ENCODE measurements at regions not wholly inside any gene's neighbourhood (a gene's known extent, or its start where the extent isn't known, plus 50 kb on each side); places are given as distances from the start of the nearest gene placed in this dataset.
"Not testable (repeated sequence)": the region's sequence is repeated elsewhere in the genome, so short reads cannot be mapped to it uniquely, and the experiment has no call there.

DNA sequence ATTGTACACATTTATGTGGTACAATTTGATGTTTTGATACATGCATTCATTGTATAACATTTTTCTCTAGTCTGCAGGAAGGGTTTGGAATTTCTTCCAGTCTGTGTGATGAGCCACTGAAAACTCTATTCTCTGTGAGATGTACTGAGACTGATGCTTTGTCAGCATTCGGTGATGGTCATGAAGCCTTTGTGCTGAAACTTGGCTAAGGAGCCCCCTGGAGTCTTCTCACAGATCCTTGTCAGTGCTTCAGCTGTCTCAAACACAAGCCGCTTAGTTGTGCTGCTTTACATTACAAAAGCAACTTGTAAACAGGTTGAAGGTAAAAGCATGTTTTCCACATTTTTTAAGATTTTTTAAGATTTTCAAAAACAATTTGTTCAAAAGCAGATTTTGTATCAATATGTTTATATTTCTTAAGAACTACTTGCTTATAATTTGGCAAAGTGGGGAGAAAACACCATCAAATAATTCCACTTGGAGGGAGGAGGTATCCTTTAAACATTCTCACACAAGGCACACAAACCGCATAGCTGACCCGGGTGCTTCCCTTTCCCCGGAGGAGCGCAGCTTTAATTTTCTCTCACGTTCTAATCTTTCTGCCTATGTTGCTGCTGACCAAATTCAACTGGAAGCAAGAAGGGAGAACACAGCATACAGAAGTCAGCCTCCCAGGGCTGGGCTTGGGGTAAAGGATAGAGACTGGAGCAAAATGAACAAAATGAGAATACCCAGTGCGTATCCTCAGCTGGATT, 249.8 kb upstream of the VSTM2A start:
- DNase-seq = no peak

DNA sequence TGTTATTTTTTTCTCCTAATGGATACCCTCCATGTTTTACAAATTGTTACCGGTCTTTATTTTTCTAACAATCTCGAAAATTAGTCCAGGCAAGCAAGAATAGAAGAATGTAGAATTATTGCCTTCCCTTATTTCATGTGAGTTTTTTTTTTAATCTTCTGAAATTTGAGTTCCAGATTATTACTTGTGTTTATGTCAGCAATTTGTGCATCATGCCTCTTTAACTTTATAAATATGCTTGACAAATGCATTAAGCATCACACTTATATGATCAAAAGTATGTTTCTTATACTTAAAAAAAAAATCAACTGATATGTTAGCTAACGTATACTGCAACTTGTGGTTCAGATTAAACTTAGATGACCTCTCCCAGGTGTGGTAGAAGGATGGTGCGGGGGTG, 242.7 kb upstream of the VSTM2A start:
- DNase-seq = no peak

DNA sequence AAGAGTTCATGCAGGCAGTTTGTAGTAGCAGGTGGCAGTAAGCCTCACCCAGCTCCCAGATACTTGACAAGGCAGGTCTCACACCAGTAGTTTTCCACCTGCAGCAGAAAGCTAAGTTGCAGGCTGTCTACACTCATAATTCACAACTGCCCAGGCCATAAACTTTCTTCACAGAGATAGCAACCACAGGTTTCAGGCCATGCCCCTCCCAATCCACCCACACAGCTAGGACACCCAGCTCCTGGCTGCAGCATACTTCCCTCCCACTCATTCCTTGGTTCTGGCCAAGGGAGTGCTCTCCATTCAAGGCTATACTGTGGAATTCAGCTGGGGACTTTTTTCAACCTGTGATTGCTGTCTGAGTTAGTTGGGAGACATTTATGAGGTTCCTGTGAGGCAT, 226.2 kb upstream of the VSTM2A start:
- DNase-seq = not testable (repeated sequence)

DNA sequence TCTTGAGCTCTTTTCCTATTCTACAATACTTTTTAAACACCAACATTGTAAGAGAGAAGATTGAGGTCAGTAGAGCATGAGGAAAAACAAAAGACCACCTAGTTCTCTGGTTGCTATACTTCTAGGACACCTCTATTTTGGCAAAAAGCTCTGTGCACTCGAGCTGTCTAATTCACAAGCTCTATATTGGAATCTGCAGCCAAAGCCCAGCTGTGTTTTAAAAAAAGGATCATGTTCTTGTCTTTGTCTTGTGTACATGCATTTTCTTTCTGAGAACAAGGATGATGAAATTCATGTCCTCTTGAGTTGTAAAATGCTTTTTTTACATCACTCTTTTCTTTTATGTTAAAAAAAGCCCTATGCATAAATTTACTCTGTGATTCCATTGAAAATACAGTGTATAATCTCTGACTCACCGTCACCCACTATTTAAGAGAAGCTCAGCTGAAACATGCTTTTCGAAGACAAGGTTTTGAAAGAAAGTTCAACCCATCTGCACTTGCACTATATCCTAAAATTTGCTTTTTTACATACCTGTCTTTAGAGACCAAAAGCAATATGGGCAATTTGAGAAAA, 215.5 kb upstream of the VSTM2A start:
- no peak for DNase-seq

DNA sequence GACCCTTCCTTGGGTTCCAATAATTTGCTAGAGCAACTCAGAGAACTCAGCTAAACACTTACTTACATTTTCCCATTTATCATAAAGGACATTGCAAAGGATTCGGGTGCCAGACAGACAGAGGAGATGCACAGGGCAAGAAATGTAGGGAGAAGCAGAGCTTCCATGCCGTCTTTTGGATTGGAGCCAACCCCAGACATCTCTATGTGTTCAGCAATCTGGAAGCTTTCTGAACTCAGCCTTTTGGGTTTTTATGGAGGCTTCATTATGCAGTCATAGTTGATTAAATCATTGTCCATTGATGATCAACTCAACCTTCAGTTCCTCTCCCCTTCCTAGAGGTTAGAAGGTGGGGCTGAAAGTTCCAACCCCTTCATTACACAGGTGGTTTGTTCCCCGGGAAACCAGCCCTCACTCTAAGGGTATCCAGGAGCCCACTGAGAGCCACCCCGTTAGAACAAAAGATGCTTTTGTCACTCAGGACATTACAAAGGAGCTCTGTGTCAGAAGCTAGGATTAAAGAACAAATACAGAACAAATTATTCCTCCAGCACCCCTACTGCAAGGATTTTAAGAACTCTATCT, 211.9 kb upstream of the VSTM2A start:
- peak; percentile 94 for DNase-seq

DNA sequence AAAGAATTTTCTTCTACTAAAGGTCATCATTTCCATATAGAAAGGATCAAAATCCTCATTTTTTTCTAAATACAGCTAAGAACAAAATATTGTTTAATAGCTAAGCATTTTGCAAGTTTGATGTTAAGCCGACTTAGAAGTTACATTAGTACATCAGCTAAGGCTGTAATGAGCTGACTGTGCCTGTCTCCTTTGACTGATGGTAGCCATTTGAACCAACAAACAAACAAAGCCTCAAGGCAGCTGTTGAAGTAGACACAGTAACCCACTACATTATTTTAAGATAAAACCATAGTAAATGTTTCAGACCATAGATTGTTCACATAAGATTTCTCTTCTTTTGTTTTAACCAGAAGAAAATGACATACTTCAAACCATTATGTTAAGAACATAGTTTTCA, 210.9 kb upstream of the VSTM2A start:
- peak; percentile 66 for DNase-seq

DNA sequence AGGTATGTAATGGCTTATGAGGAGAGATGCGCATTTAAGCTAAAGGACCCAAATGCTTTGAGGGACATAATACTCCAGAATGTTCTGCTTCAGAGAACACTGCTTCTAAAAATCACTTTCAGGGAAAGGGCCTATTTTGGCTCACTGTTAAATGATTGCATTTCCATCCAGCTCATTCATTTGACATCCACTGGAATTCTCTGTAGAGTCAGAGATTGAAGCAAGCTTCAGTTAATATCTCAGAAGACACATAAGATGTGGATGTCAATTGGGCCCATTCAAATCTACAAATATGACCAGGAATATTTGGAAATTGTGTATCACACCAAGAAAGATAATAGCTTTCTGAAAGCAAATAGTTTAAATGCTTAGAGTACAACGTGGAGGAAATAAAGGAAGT, 209.9 kb upstream of the VSTM2A start:
- no peak for DNase-seq

DNA sequence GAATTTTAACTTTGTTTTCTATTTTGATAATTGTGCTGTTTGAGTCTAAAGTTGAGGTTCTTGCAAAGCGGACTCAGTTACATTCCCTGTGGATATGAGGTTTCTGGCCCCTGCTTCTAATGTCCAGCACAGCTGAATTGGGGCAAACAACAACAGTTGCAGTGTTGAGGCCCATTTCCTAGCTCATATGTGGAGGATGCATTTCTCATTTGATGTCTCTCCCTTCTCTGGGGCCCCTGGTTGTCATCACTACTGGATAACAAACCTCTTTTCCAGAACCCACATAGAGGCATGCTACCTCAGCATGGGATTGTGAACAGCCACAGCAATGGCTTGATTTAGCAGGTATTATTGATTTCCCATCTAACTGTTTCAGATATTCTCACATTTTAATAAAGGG, 208.2 kb upstream of the VSTM2A start:
- no peak for DNase-seq

DNA sequence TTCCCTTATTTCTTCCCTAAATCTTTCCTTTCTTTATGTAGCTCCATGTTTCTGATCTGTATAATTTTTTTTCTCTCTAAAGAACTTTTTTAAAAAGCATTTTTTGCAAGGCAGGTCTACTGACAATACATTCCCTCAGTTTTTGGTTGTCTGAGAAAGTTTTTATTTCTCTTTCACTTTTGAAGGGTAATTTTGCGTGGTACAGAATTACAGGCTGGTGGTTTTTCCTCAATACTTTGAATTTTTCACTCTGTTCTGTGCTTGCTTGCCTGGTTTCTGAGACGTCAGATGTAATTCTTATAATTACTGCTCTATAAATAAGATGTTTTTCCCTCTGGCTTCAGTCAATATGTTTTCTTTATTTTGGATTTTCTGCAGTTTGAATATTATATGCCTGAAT, 205.4 kb upstream of the VSTM2A start:
- DNase-seq = no peak

DNA sequence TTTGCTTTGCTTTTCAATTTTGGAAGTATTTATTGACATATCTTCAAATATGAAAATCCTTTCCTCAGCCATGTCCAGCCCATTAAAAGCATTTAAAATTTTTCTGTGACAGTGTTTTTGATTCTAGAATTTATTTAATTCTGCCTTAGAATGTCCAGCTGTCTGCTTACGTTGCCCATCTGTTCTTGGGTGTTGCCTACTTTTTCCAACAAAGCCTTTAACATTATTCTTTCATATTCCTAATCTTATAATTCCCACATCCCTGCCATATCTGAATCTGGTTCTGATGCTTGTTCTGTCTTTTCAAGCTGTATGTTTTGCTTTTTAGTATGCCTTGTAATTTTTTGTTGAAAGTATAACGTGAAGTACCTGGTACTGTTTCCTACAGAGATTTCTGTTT, 204.7 kb upstream of the VSTM2A start:
- DNase-seq = no peak

DNA sequence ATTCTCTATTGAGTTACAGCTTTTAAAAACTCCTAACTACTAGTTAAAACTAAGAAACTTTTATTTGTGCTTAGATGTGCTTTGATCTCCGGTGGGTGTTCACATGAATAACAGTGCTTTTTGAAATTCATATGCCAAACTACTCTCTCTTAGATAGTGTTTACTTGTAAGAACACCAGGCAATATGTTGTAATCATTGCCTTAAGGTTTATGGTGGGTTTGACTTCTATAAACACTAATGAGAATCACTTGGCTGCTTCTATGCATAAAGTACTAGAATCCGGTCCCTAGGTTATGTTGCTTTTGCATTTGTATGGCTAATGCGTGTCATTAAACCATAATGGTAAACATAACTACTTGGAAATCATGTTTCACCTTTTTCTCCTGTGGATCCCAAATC, 203.9 kb upstream of the VSTM2A start:
- no peak for DNase-seq

DNA sequence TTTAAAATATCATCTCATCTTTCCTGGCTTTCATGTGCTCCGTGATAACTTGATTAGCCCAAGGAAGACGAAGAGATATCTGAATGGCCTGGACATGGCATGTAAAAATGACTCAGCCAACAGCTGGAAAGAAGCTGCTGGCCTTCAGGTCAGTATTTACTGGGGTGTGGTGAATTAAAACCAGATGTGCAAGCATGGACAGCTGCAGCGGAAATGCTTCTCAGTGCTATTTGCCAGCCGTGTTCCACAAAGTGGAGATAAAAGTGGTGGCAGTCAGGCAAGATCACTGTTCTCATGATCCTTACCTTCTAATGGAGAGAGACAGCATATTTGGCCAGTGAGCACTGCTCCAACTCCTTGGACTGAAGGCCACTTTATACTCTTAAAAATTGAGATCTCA, 203.1 kb upstream of the VSTM2A start:
- DNase-seq = no peak

DNA sequence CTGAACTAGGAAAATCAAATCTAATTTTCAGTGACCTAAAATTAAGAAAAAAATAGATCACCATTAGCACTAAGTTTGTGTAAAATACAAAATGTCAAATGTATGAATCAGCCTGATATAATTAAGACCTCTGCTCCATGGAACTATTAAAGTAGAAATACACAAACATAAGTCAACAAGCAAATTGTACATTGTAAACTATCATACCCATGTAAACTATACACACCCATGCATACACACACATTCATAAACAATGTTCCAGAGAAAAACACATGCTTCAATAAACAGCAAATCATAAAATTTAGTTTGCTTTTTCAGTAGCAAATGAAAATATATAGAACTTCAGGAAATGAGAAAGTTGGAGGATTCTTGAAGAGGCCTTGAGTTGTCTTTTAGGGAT, 199.7 kb upstream of the VSTM2A start:
- no peak for DNase-seq

DNA sequence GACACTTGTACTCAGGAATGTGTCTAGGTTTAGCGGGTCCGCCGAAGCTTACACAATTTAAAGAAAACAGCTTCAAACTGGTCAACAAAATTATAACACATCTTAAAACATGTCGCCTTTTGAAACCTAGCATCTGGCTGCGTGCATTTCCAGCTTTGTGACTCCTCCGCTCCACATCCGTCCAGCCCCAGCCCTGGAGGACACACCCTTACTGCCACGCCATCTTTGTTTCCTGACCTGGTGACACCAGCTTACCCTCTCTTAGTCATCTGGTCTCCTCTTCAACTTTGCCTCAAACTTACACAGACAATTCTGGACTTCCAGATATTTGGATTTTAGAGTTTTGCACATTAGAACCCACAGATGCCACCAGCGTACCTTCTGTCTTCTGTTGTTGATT, 198.7 kb upstream of the VSTM2A start:
- no peak for DNase-seq

DNA sequence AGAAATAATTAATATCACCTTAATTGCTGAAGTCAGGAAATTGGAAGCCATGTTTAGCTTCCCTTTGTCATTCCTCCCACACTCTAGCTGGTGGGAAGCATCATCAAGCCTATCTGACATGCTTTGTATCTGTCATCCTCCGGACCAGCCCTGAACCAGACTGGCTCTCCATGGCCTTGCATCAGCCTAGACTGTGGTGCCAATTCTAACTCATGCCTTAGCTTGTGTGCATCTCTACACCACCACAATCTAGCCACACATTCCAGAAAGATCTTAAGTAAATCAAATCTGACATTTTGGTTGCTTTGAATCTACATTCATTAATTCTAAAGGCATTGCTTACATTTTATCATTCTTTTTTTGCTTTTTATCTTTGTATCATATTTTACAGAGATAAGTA, 196.4 kb upstream of the VSTM2A start:
- no peak for DNase-seq

DNA sequence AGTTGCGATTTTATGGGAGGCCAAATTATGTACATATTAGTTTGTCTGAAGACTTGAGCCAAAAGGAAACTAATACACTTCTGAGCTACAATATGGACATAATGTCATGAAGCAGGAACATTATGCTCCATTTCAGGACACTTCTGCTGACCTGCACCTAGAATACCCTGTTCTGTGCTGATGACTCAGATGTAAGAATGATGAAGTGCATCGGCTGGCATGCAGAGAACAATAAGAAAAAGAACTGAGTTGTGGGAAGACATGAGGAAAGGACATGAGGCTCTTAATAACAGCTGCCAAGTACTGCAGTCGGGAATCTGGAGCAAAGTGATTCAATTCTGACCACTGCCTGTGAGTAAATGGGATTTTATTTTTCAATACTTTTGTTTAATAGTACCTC, 192.9 kb upstream of the VSTM2A start:
- no peak for DNase-seq

DNA sequence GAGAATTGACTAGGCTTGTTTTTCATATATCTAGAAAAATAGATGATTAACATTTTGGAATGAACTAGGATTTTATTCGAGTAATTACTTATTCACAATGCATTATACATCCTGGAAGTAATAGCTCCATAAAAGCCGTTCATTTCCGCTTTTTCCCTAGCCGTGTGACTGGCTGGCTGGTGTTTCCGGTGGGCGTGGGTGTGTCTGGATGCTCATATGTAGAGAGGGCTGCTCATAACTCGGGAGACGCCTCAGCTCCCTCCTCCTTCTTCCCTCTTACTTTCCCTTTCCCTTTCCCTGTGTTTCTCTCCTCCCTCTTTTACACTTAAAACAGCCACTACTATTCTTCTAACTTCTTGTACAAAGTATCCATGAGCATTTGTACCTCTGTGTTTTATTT, 187.7 kb upstream of the VSTM2A start:
- no peak for DNase-seq

DNA sequence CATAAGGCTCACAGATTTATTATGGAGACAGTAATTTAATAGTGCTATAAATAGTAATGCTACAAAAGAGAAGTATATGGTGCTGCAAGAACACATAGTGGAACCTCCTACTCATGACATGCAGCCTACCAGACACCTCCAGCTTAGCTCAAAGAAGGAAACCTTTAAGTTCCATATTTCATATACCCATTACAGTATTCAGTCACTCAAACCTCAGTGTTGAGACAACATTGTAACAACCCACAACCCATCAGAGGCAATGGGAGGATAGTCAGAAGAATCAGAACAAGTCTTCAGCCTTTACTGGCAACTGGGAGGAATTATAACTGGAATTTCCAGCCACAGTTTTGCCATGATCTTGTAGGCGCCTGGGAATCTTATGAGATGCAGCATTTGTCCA, 186.3 kb upstream of the VSTM2A start:
- DNase-seq = no peak

DNA sequence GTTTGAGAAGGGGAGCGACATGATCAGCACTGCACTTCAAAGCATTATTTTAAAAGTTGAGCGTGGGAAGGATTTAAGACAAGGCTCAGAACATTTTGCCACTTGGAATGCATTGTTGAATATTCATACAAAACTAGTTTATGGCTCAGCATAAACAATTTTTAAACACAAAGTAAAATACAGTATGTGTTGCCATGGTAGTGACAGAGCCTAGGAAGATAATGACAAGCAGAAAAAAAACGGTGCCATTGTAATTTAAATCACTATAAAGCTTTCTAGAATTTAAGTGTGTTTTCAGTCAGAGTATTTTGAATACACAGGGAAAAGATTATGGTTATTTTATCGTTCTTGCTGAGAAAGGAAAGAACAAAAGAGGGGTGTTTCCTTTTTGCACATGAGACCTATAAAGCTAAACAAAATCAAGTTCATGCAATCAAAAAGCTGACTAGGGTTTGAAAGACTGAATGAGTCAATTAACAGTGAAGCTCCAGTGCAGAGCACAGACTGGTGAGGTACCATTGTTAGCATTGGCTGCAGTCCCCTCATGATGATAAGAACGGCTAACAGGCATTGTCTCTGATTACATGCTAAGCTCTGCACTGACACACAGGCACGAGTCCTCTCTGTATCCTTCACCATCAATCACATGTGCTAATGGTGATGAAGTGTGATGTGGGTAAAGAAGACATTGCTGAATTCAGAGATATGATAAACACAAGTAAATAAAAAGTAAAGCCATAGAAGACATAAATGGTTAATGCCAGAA, 181.9 kb upstream of the VSTM2A start:
- DNase-seq = no peak

DNA sequence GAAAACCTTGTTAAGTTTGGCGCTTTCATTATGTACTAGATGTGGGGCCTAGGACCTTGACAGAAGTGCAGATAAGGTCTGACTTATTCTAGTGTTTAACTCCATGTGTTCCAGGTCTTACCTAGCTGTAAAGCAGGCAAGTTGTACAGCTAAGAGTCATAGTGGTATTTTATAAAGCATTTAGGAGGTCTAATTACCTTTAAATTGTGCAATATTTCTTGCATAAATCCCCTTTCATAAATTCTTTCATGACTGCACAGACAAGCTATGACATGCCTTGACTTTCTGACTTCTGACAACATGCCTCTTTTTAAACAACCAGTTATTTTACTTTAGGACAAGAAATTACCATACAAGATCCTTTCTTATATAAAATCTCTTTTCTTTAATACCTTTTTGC, 151.6 kb upstream of the VSTM2A start:
- DNase-seq = no peak

DNA sequence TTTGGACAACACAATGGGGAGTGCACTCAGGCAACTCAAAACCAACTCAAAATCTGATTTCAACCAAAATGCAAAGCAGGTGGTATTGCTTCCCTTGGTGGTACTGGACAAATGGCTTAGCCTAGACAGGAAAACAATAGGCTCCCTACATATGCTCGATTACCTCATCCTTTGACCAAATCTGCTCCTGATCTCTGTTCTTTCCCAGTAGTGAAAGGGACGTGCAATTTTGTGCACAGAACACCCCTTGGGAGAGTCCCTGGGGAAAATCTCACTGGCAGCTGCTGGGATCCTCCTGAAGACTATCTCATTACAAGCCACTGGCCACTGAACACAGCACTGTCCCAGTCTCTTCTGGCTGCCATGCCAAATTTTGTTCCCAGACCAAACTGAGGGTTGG, 149.2 kb upstream of the VSTM2A start:
- DNase-seq = peak; percentile 91

DNA sequence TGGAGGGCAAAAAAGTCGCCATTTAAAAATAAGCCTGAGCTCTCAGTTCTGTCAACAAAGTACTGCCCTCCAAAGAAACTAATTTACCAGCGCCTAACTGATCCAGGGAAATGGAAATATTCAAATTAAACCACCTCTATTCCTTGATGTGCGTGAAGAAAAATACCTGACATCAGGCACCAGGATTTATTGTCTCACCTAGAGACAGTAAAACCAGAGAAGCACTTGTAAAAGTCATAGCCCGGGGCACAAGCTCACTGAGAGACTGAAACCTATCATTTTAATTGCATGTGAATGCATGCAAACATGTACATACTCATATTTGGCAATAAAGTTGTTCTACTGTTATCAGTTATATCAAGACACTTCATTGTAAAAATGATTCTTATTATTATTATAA, 147.3 kb upstream of the VSTM2A start:
- DNase-seq = peak; percentile 95

DNA sequence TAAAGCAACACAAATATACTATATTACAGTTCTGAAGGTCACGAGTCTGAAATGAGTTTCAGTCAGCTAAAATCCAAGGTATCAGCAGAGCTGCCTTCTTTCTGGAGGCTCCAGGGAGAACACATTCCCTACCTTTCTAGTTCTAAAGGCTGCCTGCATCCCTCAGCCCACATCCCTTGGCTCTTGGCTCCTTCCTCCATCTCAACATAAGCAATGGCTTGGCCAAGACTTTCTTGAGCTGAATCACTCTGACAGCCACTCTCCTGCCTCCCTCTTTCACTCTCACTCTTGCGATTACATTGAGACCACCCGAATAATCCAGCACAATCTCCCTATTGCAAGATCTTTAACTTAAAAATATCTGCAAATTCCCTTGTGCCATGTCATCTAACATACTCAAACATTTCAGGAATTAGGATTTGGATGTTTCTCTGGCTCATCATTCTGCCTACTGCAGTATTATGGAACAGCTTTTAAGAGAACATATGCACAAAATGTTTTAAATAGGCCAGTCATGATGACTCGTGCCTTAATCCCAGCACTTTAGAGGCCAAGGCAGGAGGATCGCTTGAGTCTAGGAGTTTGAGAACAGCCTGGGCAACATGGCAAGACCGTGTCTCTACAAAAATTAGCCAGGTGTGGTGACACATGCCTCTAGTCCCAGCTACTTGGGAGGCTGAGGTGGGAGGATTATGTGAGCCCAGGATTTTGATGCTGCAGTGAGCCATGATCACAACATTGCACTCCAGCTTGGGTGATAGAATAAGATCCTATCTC, 144.2 kb upstream of the VSTM2A start:
- DNase-seq = peak; percentile 24

Data from NCI-H69 (cell line).